Panc1 (cell line): ENCODE measurements at regions not wholly inside any gene's neighbourhood (a gene's known extent, or its start where the extent isn't known, plus 50 kb on each side); places are given as distances from the start of the nearest gene placed in this dataset.

ENCODE experiments used
- ATAC-seq: fragments of 200-7000 bp; cut with Tn5 transposase; 2 replicates; pipeline ENCODE4 v1.9.1; 2020; ENCODE audit warnings: mild to moderate bottlenecking, moderate library complexity
- BruUV-seq: library from RNA; stranded (reverse); fragments of 400-500 nt; replicated peaks from 2 replicates; lab custom pipeline; 2021; lab: Mats Ljungman, UMichigan
- CTCF ChIA-PET: fragments of 300-600 bp; sonication (Branson Sonifier 250); formaldehyde crosslinking; loops from one replicate; lab custom pipeline; 2022; ENCODE audit warnings: antibody characterized with exemption; lab: Charles Lee
- POLR2A ChIA-PET: fragments of 300-600 bp; sonication (Branson Sonifier 250); formaldehyde crosslinking; loops from one replicate; lab custom pipeline; 2022; ENCODE audit warnings: antibody characterized with exemption; lab: Charles Lee
- DNase-seq: peaks from one replicate; pipeline ENCODE4 v3.0.0-alpha.2; 2010; ENCODE audit warnings: low read depth, low spot score
- H3K27ac ChIP-seq: 2 replicates; pipeline ENCODE4 v1.5.1; 2011; ENCODE audit warnings: mild to moderate bottlenecking, low read length, inconsistent platforms
- H3K27me3 ChIP-seq: fragments of 200-500 bp; sonication (Bioruptor generic); 2 replicates; pipeline ENCODE4 v1.6.0; 2014; ENCODE audit warnings: low read length, inconsistent platforms; ENCODE audit not compliant: control insufficient read depth, insufficient read depth
- H3K36me3 ChIP-seq: fragments of 200-500 bp; sonication (Bioruptor generic); 2 replicates; pipeline ENCODE4 v1.5.1; 2014; ENCODE audit warnings: inconsistent platforms, mild to moderate bottlenecking, low read length, moderate library complexity; ENCODE audit not compliant: control insufficient read depth, insufficient read depth
- H3K4me1 ChIP-seq: 2 replicates; pipeline ENCODE4 v1.5.1; 2011; ENCODE audit warnings: inconsistent platforms, mild to moderate bottlenecking, low read length, moderate library complexity; ENCODE audit not compliant: control insufficient read depth, insufficient read depth
- H3K4me3 ChIP-seq, 2 experiments: 2 replicates each; pipeline ENCODE4 v1.5.1; 2011 to 2012; ENCODE audit warnings: low read depth in 2 of 2, low read length in 2 of 2, mild to moderate bottlenecking in 2 of 2, inconsistent platforms in 1 of 2, moderate library complexity in 1 of 2
- H3K9me3 ChIP-seq: fragments of 200-500 bp; sonication (Bioruptor generic); 2 replicates; pipeline ENCODE4 v1.5.1; 2014; ENCODE audit warnings: low read depth, mild to moderate bottlenecking, inconsistent platforms, low read length, moderate library complexity; ENCODE audit not compliant: control insufficient read depth, insufficient read depth
- CTCF ChIP-seq: fragments of 450-650 bp; IDR thresholded peaks from 2 replicates; pipeline ENCODE4 v1.5.1; 2017; ENCODE audit warnings: mild to moderate bottlenecking
- POLR2AphosphoS5 ChIP-seq: IDR thresholded peaks from 2 replicates; pipeline ENCODE4 v1.6.1; 2012; ENCODE audit warnings: mild to moderate bottlenecking, low read depth, low read length, moderate library complexity
- REST ChIP-seq, 2 experiments: IDR thresholded peaks; 2 replicates each; pipeline ENCODE4 v1.6.1; 2011 to 2012; ENCODE audit warnings: low read depth in 2 of 2, control low read depth in 1 of 2, low read length in 1 of 2, mild to moderate bottlenecking in 1 of 2, moderate library complexity in 1 of 2; ENCODE audit not compliant: insufficient read depth in 1 of 2
- SIN3A ChIP-seq: IDR thresholded peaks from 2 replicates; pipeline ENCODE4 v1.6.1; 2012; ENCODE audit warnings: low read depth, mild to moderate bottlenecking, low read length, moderate library complexity, borderline replicate concordance; ENCODE audit not compliant: insufficient read depth
- TCF7L2 ChIP-seq: IDR thresholded peaks from 2 replicates; pipeline ENCODE4 v1.6.1; 2011; ENCODE audit warnings: mild to moderate bottlenecking, low read depth, low read length, inconsistent platforms
- in situ Hi-C: cut with HindIII; loops from 2 replicates; pipeline ENCODE4 v1.10.0; 2016; ENCODE audit warnings: low sequenced_read_pairs, low pct_unique_long_range_greater_than_20kb
- intact Hi-C: fragments of 100-400 bp; cut with micrococcal nuclease; formaldehyde crosslinking; loops from one replicate; pipeline ENCODE4 v1.10.0; 2022; ENCODE audit not compliant: unreplicated experiment

- Histone ChIP-seq H3K9me3 (no peaks in the 10 kb centered on the region), H3K27me3 (no peaks in the 10 kb centered on the region), H3K36me3 (no peaks in the 10 kb centered on the region), H3K4me1 (no peaks in the 10 kb centered on the region), H3K4me3 (no peak overlapping the region), H3K27ac (no peak overlapping the region)
- intact Hi-C loops, result no loop called here
- no peak for TF ChIP-seq REST (IDR thresholded peaks at IDR 0.05; ENCODE audit: insufficient read depth in 1 of 2, low read depth in 2 of 2, low read length in 1 of 2)
- TF ChIP-seq CTCF, result no peak
- TF ChIP-seq POLR2AphosphoS5, result no peak
- no peak for TF ChIP-seq SIN3A
- TF ChIP-seq TCF7L2, result no peak
- CTCF ChIA-PET, result no interaction called here
- no TSS peak for BruUV-seq
- DNase-seq (no peak), ATAC-seq (no peak)
- in situ Hi-C loops, result no loop called here
- POLR2A ChIA-PET, result no interaction called here
Measured at GRCh38 chr4:114311787-114312186, 286.8 kb upstream of the UGT8 start.

GRCh38 chr4:114312338-114312737 is 286.3 kb upstream of the UGT8 start:
- in situ Hi-C loops, result no loop called here
- ATAC-seq (no peak), DNase-seq (no peak)
- no peaks in the 10 kb centered on the region for H3K27me3 ChIP-seq
- no peak overlapping the region for H3K4me3 ChIP-seq
- H3K36me3 ChIP-seq, result no peaks in the 10 kb centered on the region
- H3K4me1 ChIP-seq, result no peaks in the 10 kb centered on the region
- TF ChIP-seq CTCF (no peak), TCF7L2 (no peak), SIN3A (no peak), POLR2AphosphoS5 (no peak), REST (IDR thresholded peaks at IDR 0.05; ENCODE audit: insufficient read depth in 1 of 2, low read depth in 2 of 2, low read length in 1 of 2) (no peak)
- CTCF ChIA-PET, result no interaction called here
- no peaks in the 10 kb centered on the region for H3K9me3 ChIP-seq
- H3K27ac ChIP-seq, result no peak overlapping the region
- intact Hi-C loops, result no loop called here
- no TSS peak for BruUV-seq
- POLR2A ChIA-PET, result no interaction called here
